CD4-positive, alpha-beta T cell (primary cell): ENCODE measurements at regions not wholly inside any gene's neighbourhood (a gene's known extent, or its start where the extent isn't known, plus 50 kb on each side); places are given as distances from the start of the nearest gene placed in this dataset.

Experiments
- ATAC-seq: fragments of 200-7000 bp; cut with Tn5 transposase; one replicate; pipeline ENCODE4 v1.10.0; 2022; ENCODE audit warnings: mild to moderate bottlenecking; ENCODE audit not compliant: poor library complexity
- CTCF ChIA-PET: fragments of 350-600 bp; sonication (Branson Sonifier 250); formaldehyde crosslinking; loops from one replicate; lab custom pipeline; 2021; ENCODE audit warnings: antibody characterized with exemption, inconsistent platforms; lab: Charles Lee
- POLR2A ChIA-PET: fragments of 350-600 bp; sonication (Branson Sonifier 250); formaldehyde crosslinking; loops from one replicate; lab custom pipeline; 2021; ENCODE audit warnings: antibody characterized with exemption, inconsistent platforms; lab: Charles Lee
- DNase-seq, 14 experiments: peaks; one replicate each; pipeline ENCODE4 v3.0.0-alpha.2; 2013 to 2020; ENCODE audit warnings: mixed read lengths in 2 of 14
- H3K27ac ChIP-seq, 2 donors: one replicate each; pipeline versions ENCODE4 v1.5.1 to v1.7.0; 2013; ENCODE audit warnings: low read length in 2 of 2, low read depth in 1 of 2, mild to moderate bottlenecking in 1 of 2
- H3K27me3 ChIP-seq, 2 experiments: 1 replicate in 1 of 2; 2 replicates in 1 of 2; pipeline versions ENCODE4 v1.6.1 to v1.7.0; 2013; ENCODE audit warnings: low read length in 2 of 2, control low read depth in 1 of 2, mild to moderate bottlenecking in 1 of 2, moderate library complexity in 1 of 2; ENCODE audit not compliant: insufficient read depth in 2 of 2, control insufficient read depth in 1 of 2
- H3K36me3 ChIP-seq: one replicate; pipeline ENCODE4 v1.6.1; 2013; ENCODE audit warnings: low read length, control low read depth; ENCODE audit not compliant: insufficient read depth
- H3K4me1 ChIP-seq: one replicate; pipeline ENCODE4 v1.6.1; 2013; ENCODE audit warnings: low read length, control low read depth; ENCODE audit not compliant: insufficient read depth
- H3K4me3 ChIP-seq: one replicate; pipeline ENCODE4 v1.5.1; 2013; ENCODE audit warnings: mild to moderate bottlenecking, low read length, moderate library complexity
- H3K9me3 ChIP-seq, 2 experiments: 1 replicate in 1 of 2; 2 replicates in 1 of 2; pipeline versions ENCODE4 v1.6.1 to v1.7.0; 2013; ENCODE audit warnings: low read length in 2 of 2, mild to moderate bottlenecking in 2 of 2, control low read depth in 1 of 2, moderate library complexity in 1 of 2; ENCODE audit not compliant: control insufficient read depth in 1 of 2, insufficient read depth in 1 of 2
- H3K27ac Mint-ChIP-seq: one replicate; pipeline ENCODE4 v1.8.0; 2020; ENCODE audit warnings: mixed read lengths
- H3K27me3 Mint-ChIP-seq: one replicate; pipeline ENCODE4 v1.8.0; 2021; ENCODE audit warnings: mixed read lengths
- H3K36me3 Mint-ChIP-seq: one replicate; pipeline ENCODE4 v1.8.0; 2021; ENCODE audit warnings: low read depth, mixed read lengths
- H3K4me1 Mint-ChIP-seq: one replicate; pipeline ENCODE4 v1.8.0; 2021; ENCODE audit warnings: low read depth, mixed read lengths
- H3K4me3 Mint-ChIP-seq: one replicate; pipeline ENCODE4 v1.8.0; 2020; ENCODE audit warnings: mild to moderate bottlenecking, mixed read lengths
- H3K9me3 Mint-ChIP-seq: one replicate; pipeline ENCODE4 v1.8.0; 2020; ENCODE audit warnings: mixed read lengths
- CTCF ChIP-seq: fragments of 200-600 bp; IDR thresholded peaks from one replicate; pipeline ENCODE4 v1.8.0; 2022; ENCODE audit warnings: antibody characterized with exemption, mild to moderate bottlenecking
- intact Hi-C, 2 experiments: fragments of 100-400 bp; cut with DNase I in 1 of 2; cut with micrococcal nuclease in 1 of 2; formaldehyde crosslinking; loops; one replicate each; pipeline versions ENCODE4 v1.15.1 to v1.9.0; 2023 to 2025; cut with DNase I, micrococcal nuclease

DNA sequence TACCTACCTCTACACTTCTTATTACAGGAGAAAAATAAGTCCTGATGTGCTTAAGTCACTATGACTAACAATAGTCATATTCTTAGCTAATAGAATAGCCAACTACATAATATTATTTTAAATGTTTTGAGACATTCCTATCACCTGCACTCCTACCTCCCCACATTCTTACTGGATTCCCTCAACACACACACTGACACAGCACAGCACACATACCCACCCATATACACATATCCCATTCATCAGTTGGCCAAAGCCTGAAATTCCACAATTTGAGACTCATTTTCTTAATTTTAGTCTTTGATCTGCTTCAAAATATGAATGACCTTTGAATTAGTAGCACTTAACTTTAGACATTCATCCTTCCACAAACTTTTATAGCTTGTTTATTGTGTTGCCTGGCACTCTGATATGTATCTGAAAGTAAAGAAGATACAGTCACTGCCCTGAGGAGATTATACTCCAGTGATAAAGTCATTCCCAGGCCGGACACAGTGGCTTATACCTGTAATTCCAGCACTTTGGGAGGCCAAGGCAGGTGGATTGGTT is 168.3 kb upstream of the RASA1 start:
- Mint-ChIP-seq H3K4me3 (no peak overlapping the region), H3K27ac (no peak overlapping the region), H3K9me3 (no peaks in the 10 kb centered on the region), H3K4me1 (peaks cover 26% of the 10 kb centered on the region), H3K36me3 (no peaks in the 10 kb centered on the region), H3K27me3 (no peaks in the 10 kb centered on the region)
- Histone ChIP-seq H3K4me1 (no peaks in the 10 kb centered on the region), H3K27me3 (no peaks in the 10 kb centered on the region), H3K36me3 (no peaks in the 10 kb centered on the region), H3K9me3 (no peaks in the 10 kb centered on the region), H3K27ac (no peak overlapping the region), H3K4me3 (no peak overlapping the region)
- POLR2A ChIA-PET, result no interaction called here
- ATAC-seq, result no peak
- CTCF ChIA-PET, result no interaction called here
- no peak for TF ChIP-seq CTCF
- intact Hi-C loops, result no loop called here
- DNase-seq, result no peak

DNA sequence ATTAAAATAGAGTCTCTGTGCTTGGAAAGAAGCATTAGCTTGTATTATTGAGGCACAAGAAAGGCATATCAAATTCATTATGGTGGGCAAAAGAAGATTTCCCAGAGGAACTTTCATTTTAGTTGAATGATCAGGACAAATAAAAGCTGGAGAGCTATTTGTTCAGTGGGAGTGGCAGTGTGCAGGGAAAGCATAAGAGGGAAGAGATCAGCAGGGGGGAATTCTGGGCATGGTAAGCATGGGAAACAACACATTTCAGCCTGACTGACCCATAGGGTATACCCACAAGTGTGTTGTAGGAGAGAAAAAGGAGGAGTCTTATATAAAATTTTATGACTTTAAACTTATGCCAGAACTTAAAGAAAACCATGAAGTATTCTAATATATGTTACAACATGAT is 167.7 kb upstream of the RASA1 start:
- Histone ChIP-seq H3K4me3 (no peak overlapping the region), H3K27me3 (no peaks in the 10 kb centered on the region), H3K36me3 (no peaks in the 10 kb centered on the region), H3K27ac (no peak overlapping the region), H3K9me3 (no peaks in the 10 kb centered on the region), H3K4me1 (no peaks in the 10 kb centered on the region)
- intact Hi-C loops, result no loop called here
- TF ChIP-seq CTCF, result no peak
- Mint-ChIP-seq H3K27me3 (no peaks in the 10 kb centered on the region), H3K36me3 (no peaks in the 10 kb centered on the region), H3K27ac (no peak overlapping the region), H3K4me3 (no peak overlapping the region), H3K9me3 (no peaks in the 10 kb centered on the region), H3K4me1 (peaks cover 20% of the 10 kb centered on the region)
- ATAC-seq, result no peak
- DNase-seq, result no peak
- CTCF ChIA-PET, result no interaction called here
- POLR2A ChIA-PET, result no interaction called here

GRCh38 chr5:87101321-87101720 is 166.4 kb upstream of the RASA1 start:
- Mint-ChIP-seq H3K27me3 (no peaks in the 10 kb centered on the region), H3K4me3 (no peak overlapping the region), H3K9me3 (no peaks in the 10 kb centered on the region), H3K27ac (no peak overlapping the region), H3K36me3 (no peaks in the 10 kb centered on the region), H3K4me1 (peaks cover 19% of the 10 kb centered on the region)
- TF ChIP-seq CTCF, result no peak
- Histone ChIP-seq H3K27me3 (no peaks in the 10 kb centered on the region), H3K36me3 (no peaks in the 10 kb centered on the region), H3K27ac (no peak overlapping the region), H3K9me3 (no peaks in the 10 kb centered on the region), H3K4me3 (no peak overlapping the region), H3K4me1 (no peaks in the 10 kb centered on the region)
- POLR2A ChIA-PET, result interaction anchor here (0.6 kb wide), 1 partner anchor 1122 kb away, joined by 3 read pairs; no protein-coding TSS in a partner anchor
- no peak for ATAC-seq
- CTCF ChIA-PET, result no interaction called here
- intact Hi-C loops, result no loop called here
- no peak for DNase-seq
